Astrocyte of the hippocampus (primary cell): ENCODE measurements at regions not wholly inside any gene's neighbourhood (a gene's known extent, or its start where the extent isn't known, plus 50 kb on each side); places are given as distances from the start of the nearest gene placed in this dataset.
"Not testable (repeated sequence)": the region's sequence is repeated elsewhere in the genome, so short reads cannot be mapped to it uniquely, and the experiment has no call there.

Source experiments
- DNase-seq: peaks from one replicate; pipeline ENCODE4 v3.0.0; 2011; ENCODE audit warnings: low read depth, low spot score

GRCh38 chr9:110088099-110088498, 119.9 kb downstream of the C9orf152 start:
- no peak for DNase-seq

- DNase-seq, result no peak
These were observed 118.1 kb downstream of the C9orf152 start for GRCh38 chr9:110089681-110090370.

- DNase-seq, result no peak
These were observed 115.2 kb downstream of the C9orf152 start for GRCh38 chr9:110092792-110093191.

- DNase-seq, result no peak
These were observed 114.5 kb downstream of the C9orf152 start for GRCh38 chr9:110093417-110093816.

- no peak for DNase-seq
These were observed 114.1 kb downstream of the C9orf152 start for GRCh38 chr9:110093871-110094270.

- DNase-seq, result peak; percentile 72
These were observed 112.8 kb downstream of the C9orf152 start for GRCh38 chr9:110095161-110095595.

GRCh38 chr9:110095776-110096175, 112.2 kb downstream of the C9orf152 start:
- no peak for DNase-seq

- DNase-seq, result not testable (repeated sequence)
These were observed 111.3 kb downstream of the C9orf152 start for GRCh38 chr9:110096674-110097073.

- DNase-seq, result peak; percentile 57
These were observed 108.5 kb downstream of the C9orf152 start for GRCh38 chr9:110099236-110100095.

GRCh38 chr9:110101531-110102161, 106.3 kb downstream of the C9orf152 start:
- DNase-seq, result no peak

GRCh38 chr9:110103257-110103656, 104.7 kb downstream of the C9orf152 start:
- DNase-seq, result no peak

- DNase-seq, result peak; percentile 77
These were observed 103.6 kb downstream of the C9orf152 start for GRCh38 chr9:110104261-110104809.

- peak; percentile 46 for DNase-seq
These were observed 102.9 kb downstream of the C9orf152 start for GRCh38 chr9:110105107-110105506.

GRCh38 chr9:110106661-110107060, 101.3 kb downstream of the C9orf152 start:
- DNase-seq, result no peak

GRCh38 chr9:110109333-110110092, 98.4 kb downstream of the C9orf152 start:
- no peak for DNase-seq

- DNase-seq, result no peak
These were observed 97.8 kb downstream of the C9orf152 start for GRCh38 chr9:110110154-110110553.

- no peak for DNase-seq
These were observed 96.1 kb downstream of the C9orf152 start for GRCh38 chr9:110111868-110112267.

- no peak for DNase-seq
These were observed 95.2 kb downstream of the C9orf152 start for GRCh38 chr9:110112792-110113191.

- DNase-seq, result no peak
These were observed 93.7 kb downstream of the C9orf152 start for GRCh38 chr9:110114086-110114858.

- DNase-seq, result no peak
These were observed 93.1 kb downstream of the C9orf152 start for GRCh38 chr9:110114859-110115201.
